ENCODE measurements at regions not wholly inside any gene's neighbourhood (a gene's known extent, or its start where the extent isn't known, plus 50 kb on each side); places are given as distances from the start of the nearest gene placed in this dataset.

DNA sequence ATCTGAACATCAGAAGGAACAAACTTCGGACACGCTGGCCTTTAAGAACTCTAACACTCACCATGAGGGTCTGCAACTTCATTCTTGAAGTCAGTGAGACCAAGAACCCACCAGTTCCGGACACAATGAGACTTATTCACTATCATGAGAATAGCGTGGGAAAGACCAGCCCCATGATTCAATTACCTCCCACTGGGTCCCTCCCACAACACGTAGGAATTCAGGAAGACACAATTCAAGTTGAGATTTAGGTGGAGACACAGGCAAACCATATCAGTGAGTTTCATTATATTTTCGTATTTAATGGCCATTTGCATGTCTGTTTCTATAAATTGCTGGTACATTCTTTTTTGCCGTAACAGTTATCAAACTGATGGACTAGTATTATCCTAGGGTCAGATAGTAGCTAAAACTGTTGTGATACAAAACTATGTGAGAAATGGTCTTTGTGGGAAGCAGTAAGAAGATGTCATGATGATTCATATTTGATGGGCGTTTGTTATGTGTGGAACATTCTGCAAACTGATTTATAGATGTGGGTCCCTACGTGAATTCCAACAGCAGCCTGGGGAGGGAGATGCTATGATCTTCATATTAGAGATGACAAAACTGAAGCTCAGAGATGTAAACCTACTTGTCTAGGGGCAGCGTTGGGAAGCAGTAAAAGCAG lies 282.4 kb upstream of the TMEM132C start:
- TF ChIP-seq CTCF (IDR thresholded peaks at IDR 0.05; ENCODE audit: insufficient read depth, low read depth, low read length): no peak
- peak; percentile 67 for DNase-seq (ENCODE audit: low read depth)
- no peak overlapping the region for H3K4me3 ChIP-seq (ENCODE audit: low read depth, low read length)

DNA sequence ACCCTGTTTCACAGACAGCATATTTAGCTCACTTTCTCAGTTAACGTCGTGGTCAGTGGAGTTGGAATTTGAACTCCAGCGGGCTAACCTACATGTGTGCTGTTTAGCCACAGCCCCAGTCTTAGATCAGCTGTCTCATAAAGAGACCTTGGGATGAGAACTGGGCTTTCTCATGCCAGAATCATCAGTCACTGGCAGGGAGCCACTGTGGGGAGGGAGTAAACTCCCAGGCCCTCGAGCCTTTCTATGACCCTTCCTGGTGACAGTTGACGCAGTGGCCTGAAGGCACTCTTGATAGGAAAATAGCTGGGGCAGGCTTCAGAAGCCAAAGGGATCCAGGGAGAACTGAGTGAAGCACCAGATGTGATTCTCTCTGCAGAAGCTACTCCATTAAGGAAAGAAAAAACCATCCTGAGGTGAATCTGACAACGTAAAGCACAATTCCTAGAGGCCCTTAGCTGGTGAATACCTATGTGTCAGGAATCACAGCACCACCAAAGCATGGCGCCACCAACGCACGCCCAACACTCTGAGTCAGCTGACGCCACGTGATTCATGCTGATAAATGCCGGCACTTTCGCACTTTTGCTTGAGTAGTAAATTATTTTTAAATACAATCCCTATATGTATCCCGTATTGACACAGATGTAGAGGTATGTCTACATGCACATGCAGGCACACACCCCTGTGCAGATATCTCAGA lies 279.6 kb upstream of the TMEM132C start:
- DNase-seq (ENCODE audit: low read depth): peak; percentile 89
- no peak for TF ChIP-seq CTCF (IDR thresholded peaks at IDR 0.05; ENCODE audit: insufficient read depth, low read depth, low read length)
- H3K4me3 ChIP-seq (ENCODE audit: low read depth, low read length): no peak overlapping the region

GRCh38 chr12:127991485-127991884 lies 275.5 kb upstream of the TMEM132C start:
- DNase-seq (ENCODE audit: low read depth): no peak
- no peak overlapping the region for H3K4me3 ChIP-seq (ENCODE audit: low read depth, low read length)
- no peak for TF ChIP-seq CTCF (IDR thresholded peaks at IDR 0.05; ENCODE audit: insufficient read depth, low read depth, low read length)

GRCh38 chr12:127998988-127999387 lies 268.0 kb upstream of the TMEM132C start:
- H3K4me3 ChIP-seq (ENCODE audit: low read depth, low read length): no peak overlapping the region
- no peak for TF ChIP-seq CTCF (IDR thresholded peaks at IDR 0.05; ENCODE audit: insufficient read depth, low read depth, low read length)
- no peak for DNase-seq (ENCODE audit: low read depth)

GRCh38 chr12:128004383-128004938 lies 262.5 kb upstream of the TMEM132C start:
- no peak for DNase-seq (ENCODE audit: low read depth)
- TF ChIP-seq CTCF (IDR thresholded peaks at IDR 0.05; ENCODE audit: insufficient read depth, low read depth, low read length): no peak
- H3K4me3 ChIP-seq (ENCODE audit: low read depth, low read length): no peak overlapping the region

- no peak for DNase-seq (ENCODE audit: low read depth)
- no peak for TF ChIP-seq CTCF (IDR thresholded peaks at IDR 0.05; ENCODE audit: insufficient read depth, low read depth, low read length)
- no peak overlapping the region for H3K4me3 ChIP-seq (ENCODE audit: low read depth, low read length)
These were observed 259.7 kb upstream of the TMEM132C start for GRCh38 chr12:128007250-128007649.
